HG03135 (cell line): ENCODE measurements at regions not wholly inside any gene's neighbourhood (a gene's known extent, or its start where the extent isn't known, plus 50 kb on each side); places are given as distances from the start of the nearest gene placed in this dataset.

Experiments
- ATAC-seq: cut with Tn5 transposase; IDR thresholded peaks from one replicate; pipeline ENCODE4 v1.9.1; 2021; ENCODE audit warnings: mild to moderate bottlenecking, moderate library complexity; ENCODE audit not compliant: unreplicated experiment

- no peak for ATAC-seq
These were observed 126.7 kb downstream of the DKK1 start for GRCh38 chr10:52440612-52441285.

DNA sequence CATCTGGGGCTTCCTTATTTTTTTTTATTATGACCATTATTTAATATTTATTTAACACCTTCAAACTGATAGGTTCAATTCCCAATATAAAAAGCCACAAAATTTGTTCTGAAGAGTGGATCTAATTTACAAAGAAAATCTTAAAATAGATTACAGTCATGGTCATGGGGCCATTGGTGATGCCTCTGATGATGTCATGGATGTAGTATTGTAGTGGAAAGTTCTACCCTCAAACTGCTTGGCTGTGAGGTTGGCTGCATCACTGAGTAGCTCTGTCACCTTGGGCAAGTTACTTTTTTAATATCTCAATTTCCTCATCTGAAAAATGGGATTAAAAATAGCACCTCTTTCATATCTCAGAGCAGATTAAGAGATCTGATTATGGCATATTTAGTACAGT lies 128.5 kb downstream of the DKK1 start:
- no peak for ATAC-seq

DNA sequence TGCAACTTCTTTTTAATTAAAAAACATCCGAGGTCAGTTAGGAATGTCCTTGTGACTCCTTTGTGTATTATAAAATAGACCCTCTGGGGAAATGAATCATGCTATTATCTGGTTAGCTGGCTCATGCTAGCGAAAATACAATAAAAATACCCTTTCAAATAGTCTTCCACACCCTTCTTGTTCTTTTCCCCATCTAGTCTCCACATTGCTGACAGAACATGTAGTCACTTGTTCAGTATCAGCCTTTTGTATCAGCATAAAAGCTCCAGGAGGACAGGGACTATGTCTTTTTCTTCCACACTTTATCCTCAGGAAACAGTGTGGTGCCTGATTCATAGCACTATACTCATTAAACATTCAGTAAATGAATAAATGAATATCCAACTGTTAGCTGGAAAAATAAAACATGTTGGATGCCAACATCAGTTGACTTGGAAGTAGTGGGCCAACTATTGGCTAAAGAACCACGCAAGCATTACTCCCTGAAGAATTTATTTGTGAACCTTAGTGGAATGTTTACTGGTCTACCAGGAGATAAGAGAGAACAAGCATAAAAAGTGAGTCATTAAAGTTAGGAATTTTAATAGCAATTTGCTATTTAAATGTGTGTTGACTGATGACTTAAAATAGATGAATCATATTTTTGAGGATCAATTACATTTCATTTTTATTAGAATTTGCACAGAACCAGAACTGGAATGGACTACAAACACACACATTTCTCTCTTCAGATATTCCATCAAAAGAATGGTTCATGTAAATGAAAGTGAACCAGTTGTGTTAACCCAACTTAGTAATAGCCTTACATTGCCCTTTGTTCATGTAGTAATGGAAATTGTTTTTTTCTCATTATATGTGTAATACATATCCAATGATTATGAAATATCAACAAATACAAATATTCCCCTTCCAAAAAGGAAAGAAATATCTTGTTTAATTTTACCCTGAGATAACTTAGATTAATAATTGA lies 129.6 kb downstream of the DKK1 start:
- ATAC-seq: no peak

DNA sequence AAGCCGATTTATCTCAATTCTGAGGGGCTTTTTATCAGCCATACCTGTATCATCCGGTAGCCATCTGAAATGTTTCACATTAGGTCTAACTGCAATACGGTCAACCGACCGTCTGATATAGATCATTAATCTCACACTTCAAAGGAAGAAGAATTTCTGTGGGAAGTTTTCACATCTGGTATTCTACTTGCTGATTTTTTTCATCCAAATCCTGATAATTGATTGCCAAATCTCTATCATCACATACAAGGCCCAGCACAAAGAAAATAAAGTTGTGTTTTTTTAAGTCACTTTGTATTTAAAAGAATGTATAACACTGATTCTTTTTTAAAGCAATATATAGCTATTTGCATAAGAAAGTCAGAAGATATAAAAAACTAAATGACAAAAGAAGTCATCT lies 132.3 kb downstream of the DKK1 start:
- no peak for ATAC-seq

DNA sequence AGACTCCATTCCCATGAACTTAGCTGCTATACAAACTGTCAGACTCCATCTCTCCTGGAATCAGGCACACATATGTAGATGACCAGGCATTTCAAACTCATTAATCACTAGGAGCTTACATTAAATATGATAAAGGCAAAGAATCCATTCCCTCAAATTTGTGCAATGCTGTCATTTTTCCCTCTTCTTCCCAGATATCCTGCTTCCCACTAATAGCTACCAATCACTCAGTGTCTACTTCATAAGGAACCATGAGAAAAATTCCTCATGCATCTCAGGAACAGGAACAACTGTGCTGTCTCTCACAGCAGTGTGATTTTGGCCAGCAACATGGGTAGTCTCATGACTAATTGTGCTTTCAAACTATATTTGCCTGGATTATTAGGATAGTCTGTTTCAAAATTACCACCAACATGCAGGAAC lies 133.9 kb downstream of the DKK1 start:
- ATAC-seq: no peak

DNA sequence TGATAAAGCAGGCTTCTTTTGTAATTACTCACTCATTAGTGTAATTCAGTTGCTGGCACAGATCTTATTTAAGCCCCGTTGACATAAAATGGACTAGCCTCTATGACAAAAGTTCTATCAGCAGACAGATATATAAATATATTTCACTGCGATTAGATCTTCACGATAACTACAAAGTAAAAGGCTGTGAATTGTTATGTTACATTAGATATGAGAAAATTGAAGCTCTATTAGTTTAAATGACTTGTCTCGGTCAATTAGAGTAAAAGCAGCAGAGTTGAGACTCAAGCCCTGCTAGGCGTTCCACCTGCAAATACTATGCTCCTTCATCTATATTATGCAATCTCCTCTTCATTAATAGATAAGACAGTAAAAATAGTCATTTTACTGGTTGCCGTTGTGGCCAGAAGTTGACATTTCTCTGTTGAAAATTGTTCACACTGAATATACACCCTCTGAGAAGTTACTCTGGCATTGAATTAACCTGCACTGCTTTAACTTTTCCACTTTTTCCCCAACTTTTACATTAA lies 136.7 kb downstream of the DKK1 start:
- no peak for ATAC-seq

- ATAC-seq: no peak
These were observed 137.7 kb downstream of the DKK1 start for GRCh38 chr10:52451817-52452216.

GRCh38 chr10:52452600-52453493 lies 138.8 kb downstream of the DKK1 start:
- ATAC-seq: no peak

- no peak for ATAC-seq
These were observed 139.4 kb downstream of the DKK1 start for GRCh38 chr10:52453501-52453900.

DNA sequence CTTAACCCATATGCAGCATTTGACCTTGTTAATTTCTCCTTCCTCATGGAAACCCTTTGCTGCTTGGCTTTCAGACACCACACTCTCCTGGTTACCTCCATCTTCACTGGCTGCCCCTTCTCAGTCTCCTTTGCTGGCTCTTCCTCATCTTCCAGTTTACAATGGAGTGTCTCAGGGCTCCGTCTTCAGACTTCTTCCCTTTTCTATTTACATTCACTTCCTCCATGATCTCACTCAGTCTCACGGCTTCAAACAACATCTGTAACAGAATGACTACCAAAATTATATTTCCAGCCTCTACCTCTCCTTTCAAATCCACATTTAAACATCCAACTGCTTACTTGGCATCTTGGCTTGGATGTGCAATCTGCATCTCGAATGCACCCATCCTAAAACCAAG lies 140.4 kb downstream of the DKK1 start:
- ATAC-seq: no peak

DNA sequence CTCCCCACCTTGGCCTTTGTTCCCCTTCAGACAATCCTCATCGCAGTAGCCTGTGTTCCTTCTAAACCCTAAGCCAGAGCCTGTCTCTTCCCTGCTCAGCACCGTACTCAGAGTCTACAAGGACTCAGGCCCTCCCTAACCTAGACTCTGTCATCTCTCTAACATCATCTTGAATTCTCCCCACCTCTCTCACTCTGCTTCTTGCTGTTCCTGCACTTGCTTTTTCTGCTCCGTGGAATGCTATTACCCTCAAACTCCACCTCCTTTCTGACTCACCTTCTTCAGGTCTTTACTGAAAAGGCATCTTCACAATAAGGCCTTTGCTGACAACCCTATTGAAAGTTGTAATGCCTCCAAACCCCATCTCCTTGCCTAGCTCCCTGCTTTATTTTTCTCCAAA lies 141.0 kb downstream of the DKK1 start:
- no peak for ATAC-seq

- ATAC-seq: no peak
These were observed 145.0 kb downstream of the DKK1 start for GRCh38 chr10:52459097-52459496.

DNA sequence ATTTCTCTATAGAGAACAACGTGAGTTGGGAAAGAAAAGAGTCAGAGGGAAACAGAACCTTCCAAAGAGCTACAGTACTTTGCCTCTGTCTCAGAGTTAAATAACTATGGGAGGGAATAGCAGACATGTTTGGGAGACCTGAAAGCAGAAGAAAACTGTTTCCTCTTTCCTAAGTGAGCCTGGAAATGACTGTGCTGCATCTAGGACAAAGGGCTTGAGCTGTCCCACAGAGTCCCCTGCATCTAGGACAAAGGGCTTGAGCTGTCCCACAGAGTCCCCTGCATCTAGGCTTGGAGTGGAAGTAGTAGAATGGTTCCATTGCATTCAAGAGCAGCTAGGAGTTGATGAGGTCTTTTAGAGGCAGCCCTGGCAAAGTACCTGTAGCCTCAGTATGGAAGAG lies 149.7 kb downstream of the DKK1 start:
- no peak for ATAC-seq

DNA sequence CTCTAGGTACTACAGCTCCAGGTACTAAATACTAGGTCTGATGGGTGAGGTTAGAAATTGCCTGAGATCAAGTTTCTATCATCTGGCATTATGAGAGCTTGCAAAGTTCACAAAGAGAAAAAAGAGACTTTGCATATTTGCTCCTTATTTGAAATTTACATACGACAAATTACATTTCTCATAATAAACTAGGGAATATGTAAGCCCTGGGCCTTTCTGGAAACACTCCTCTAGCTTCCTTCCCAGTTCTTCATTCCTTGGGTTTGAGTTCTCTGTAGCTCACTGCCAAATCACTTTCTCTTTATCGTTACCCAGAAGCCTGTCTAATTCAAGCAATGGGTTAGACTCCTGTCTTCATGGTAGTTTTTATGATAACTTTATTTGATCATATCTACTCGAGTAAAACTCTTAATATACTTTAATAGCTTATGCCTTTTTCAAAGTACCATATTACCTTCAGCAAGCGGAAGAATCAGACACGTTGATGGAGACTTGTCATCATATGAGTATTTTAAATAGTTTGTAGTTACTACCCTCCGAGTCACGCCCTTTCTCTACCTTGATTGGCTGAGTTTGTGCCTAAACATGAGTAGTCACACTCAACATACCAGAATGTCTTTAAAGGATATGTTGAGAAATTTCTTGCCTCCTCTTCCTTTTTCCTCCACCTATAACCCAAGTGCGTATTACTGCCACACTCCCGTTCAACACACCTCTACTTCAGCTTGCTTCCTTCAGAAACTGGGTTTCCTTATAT lies 150.5 kb downstream of the DKK1 start:
- ATAC-seq: no peak

GRCh38 chr10:52465202-52465601 lies 151.1 kb downstream of the DKK1 start:
- ATAC-seq: no peak

- ATAC-seq: no peak
These were observed 152.4 kb downstream of the DKK1 start for GRCh38 chr10:52466464-52466863.

DNA sequence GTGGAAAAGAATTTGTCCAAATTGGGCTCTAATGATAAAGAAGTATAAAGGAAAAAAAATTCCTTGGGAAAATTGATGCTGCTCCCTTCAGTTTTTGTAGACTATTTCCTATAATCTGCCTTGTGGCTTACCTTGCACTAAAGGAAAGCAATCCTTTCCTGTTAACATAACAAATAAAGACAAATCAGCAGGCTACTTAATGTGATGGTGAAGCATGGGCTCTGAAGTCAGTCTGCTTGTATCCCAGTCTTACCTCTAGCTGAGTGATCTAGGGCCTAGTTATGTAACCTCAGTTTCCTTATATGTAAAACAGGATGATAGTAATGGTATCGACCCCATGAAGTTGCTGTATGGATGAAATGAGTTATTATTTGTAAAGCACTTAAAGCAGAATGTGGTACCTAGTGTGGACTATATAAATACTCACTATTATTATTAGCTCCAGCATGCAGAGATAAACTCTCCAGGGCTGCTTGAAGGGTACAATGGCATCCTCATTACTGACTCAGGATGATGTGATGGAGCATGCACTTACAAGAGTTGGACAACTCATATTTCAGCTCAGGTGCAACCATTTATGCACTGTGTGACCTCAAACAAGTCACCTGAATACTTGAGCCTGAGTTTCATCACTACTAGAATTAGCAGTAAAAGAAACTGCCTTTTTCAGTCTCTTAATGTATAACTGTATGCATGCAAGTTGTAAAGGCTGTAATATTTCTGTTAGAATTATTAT lies 156.1 kb downstream of the DKK1 start:
- no peak for ATAC-seq

- no peak for ATAC-seq
These were observed 158.5 kb downstream of the DKK1 start for GRCh38 chr10:52472406-52473146.

GRCh38 chr10:52474265-52474664 lies 160.2 kb downstream of the DKK1 start:
- no peak for ATAC-seq
